ENCODE measurements at regions not wholly inside any gene's neighbourhood (a gene's known extent, or its start where the extent isn't known, plus 50 kb on each side); places are given as distances from the start of the nearest gene placed in this dataset.

GRCh38 chr2:8527031-8527430 is 154.8 kb upstream of the ID2 start:
- H3K9me3 ChIP-seq (ENCODE audit: control insufficient read depth, insufficient read depth, low read depth, low read length), result no peaks in the 10 kb centered on the region; the same call in 1 of the 2 replicates
- H3K4me1 ChIP-seq (ENCODE audit: control insufficient read depth, insufficient read depth, low read length), result no peaks in the 10 kb centered on the region
- ChIA-PET POLR2A (no interaction called here), CTCF (no interaction called here)
- no peak overlapping the region for H3K4me3 ChIP-seq (ENCODE audit: low read depth, low read length)
- H3K36me3 ChIP-seq (ENCODE audit: control insufficient read depth in 2 of 2, insufficient read depth in 1 of 2, low read length in 2 of 2), result no peaks in the 10 kb centered on the region
- H3K27ac ChIP-seq (ENCODE audit: extremely low read depth, low read depth, low read length), result no peak overlapping the region
- TF ChIP-seq ZNF184 (tag by site-specific recombination; IDR thresholded peaks at IDR 0.05), result no peak
- peak; percentile 55 for TF ChIP-seq ZIC2 (tag by site-specific recombination; IDR thresholded peaks at IDR 0.05)

- CTCF ChIA-PET, result no interaction called here
- POLR2A ChIA-PET, result interaction anchor here (0.6 to 1.3 kb wide), 2 partner anchors 154 to 1774 kb away, joined by 3 to 4 read pairs; partner anchors contain the start of gene ID2
Measured at GRCh38 chr2:8527676-8528075, 154.2 kb upstream of the ID2 start.

GRCh38 chr2:8528863-8529262 is 153.0 kb upstream of the ID2 start:
- Histone ChIP-seq H3K27ac (ENCODE audit: extremely low read depth, low read depth, low read length) (no peak overlapping the region), H3K4me1 (ENCODE audit: control insufficient read depth, insufficient read depth, low read length) (no peaks in the 10 kb centered on the region), H3K9me3 (ENCODE audit: control insufficient read depth, insufficient read depth, low read depth, low read length) (no peaks in the 10 kb centered on the region; the same call in 1 of the 2 replicates), H3K36me3 (ENCODE audit: control insufficient read depth in 2 of 2, insufficient read depth in 1 of 2, low read length in 2 of 2) (no peaks in the 10 kb centered on the region), H3K4me3 (ENCODE audit: low read depth, low read length) (no peak overlapping the region)
- ChIA-PET POLR2A (no interaction called here), CTCF (interaction anchor here (0.7 kb wide), 1 partner anchor 24 kb away, joined by 4 read pairs; no protein-coding TSS in a partner anchor)
- TF ChIP-seq KLF17 (tag by site-specific recombination; IDR thresholded peaks at IDR 0.05), result no peak
- TF ChIP-seq ZNF398 (tag by site-specific recombination; IDR thresholded peaks at IDR 0.05), result no peak
- no peak for TF ChIP-seq ZFP3 (tag by site-specific recombination; IDR thresholded peaks at IDR 0.05; ENCODE audit: low read depth)
- TF ChIP-seq ZBTB6 (tag by site-specific recombination; IDR thresholded peaks at IDR 0.05), result no peak
- TF ChIP-seq ZNF654 (tag by site-specific recombination; IDR thresholded peaks at IDR 0.05; ENCODE audit: low read depth), result no peak
- TF ChIP-seq ZNF214 (tag by site-specific recombination; IDR thresholded peaks at IDR 0.05; ENCODE audit: borderline replicate concordance), result no peak

More at GRCh38 chr2:8527676-8528075, 154.2 kb upstream of the ID2 start:
- H3K36me3 ChIP-seq (ENCODE audit: control insufficient read depth in 2 of 2, insufficient read depth in 1 of 2, low read length in 2 of 2), result no peaks in the 10 kb centered on the region
- H3K27ac ChIP-seq (ENCODE audit: extremely low read depth, low read depth, low read length), result no peak overlapping the region
- H3K9me3 ChIP-seq (ENCODE audit: control insufficient read depth, insufficient read depth, low read depth, low read length), result no peaks in the 10 kb centered on the region; the same call in 1 of the 2 replicates
- no peak overlapping the region for H3K4me3 ChIP-seq (ENCODE audit: low read depth, low read length)
- TF ChIP-seq ZNF624 (tag by site-specific recombination; IDR thresholded peaks at IDR 0.05) (no peak), OSR2 (tag by site-specific recombination; IDR thresholded peaks at IDR 0.05) (no peak), ZNF626 (tag by site-specific recombination; IDR thresholded peaks at IDR 0.05) (no peak), ZSCAN30 (tag by site-specific recombination; IDR thresholded peaks at IDR 0.05) (no peak), ZSCAN23 (tag by site-specific recombination; IDR thresholded peaks at IDR 0.05) (no peak), ZNF747 (tag by site-specific recombination; IDR thresholded peaks at IDR 0.05) (no peak), FEZF1 (tag by site-specific recombination; IDR thresholded peaks at IDR 0.05) (no peak), ZNF335 (tag by site-specific recombination; conservative IDR thresholded peaks at IDR 0.05) (no peak), ZNF521 (tag by site-specific recombination; IDR thresholded peaks at IDR 0.05) (no peak), ZNF19 (tag by site-specific recombination; IDR thresholded peaks at IDR 0.05; ENCODE audit: low read depth) (no peak), KLF7 (tag by site-specific recombination; IDR thresholded peaks at IDR 0.05; ENCODE audit: borderline replicate concordance) (no peak), KLF8 (tag by site-specific recombination; IDR thresholded peaks at IDR 0.05) (no peak), ZNF302 (tag by site-specific recombination; IDR thresholded peaks at IDR 0.05; ENCODE audit: low read depth) (no peak), ZNF37A (tag by site-specific recombination; IDR thresholded peaks at IDR 0.05) (no peak), ZNF239 (tag by site-specific recombination; IDR thresholded peaks at IDR 0.05) (no peak), TSHZ1 (tag by site-specific recombination; IDR thresholded peaks at IDR 0.05; ENCODE audit: borderline replicate concordance) (no peak)
- H3K4me1 ChIP-seq (ENCODE audit: control insufficient read depth, insufficient read depth, low read length), result no peaks in the 10 kb centered on the region
